CD8-positive, alpha-beta memory T cell (primary cell): ENCODE measurements at regions not wholly inside any gene's neighbourhood (a gene's known extent, or its start where the extent isn't known, plus 50 kb on each side); places are given as distances from the start of the nearest gene placed in this dataset.

Experiments used
- CTCF ChIA-PET: fragments of 350-600 bp; sonication (Branson Sonifier 250); formaldehyde crosslinking; loops from one replicate; lab custom pipeline; 2021; ENCODE audit warnings: antibody characterized with exemption; lab: Charles Lee
- POLR2A ChIA-PET: fragments of 350-600 bp; sonication (Branson Sonifier 250); formaldehyde crosslinking; loops from one replicate; lab custom pipeline; 2021; ENCODE audit warnings: antibody characterized with exemption; lab: Charles Lee
- DNase-seq, 5 donors: peaks; one replicate each; pipeline versions ENCODE4 v3.0.0 to v3.0.0-alpha.2; 2020 to 2022; ENCODE audit warnings: mixed read lengths in 1 of 5
- H3K27ac ChIP-seq: one replicate; pipeline ENCODE4 v1.7.0; 2013; ENCODE audit warnings: low read depth, mild to moderate bottlenecking, low read length, moderate library complexity
- H3K27me3 ChIP-seq: 2 replicates; pipeline ENCODE4 v1.7.0; 2013; ENCODE audit warnings: low read length, mild to moderate bottlenecking; ENCODE audit not compliant: insufficient read depth, poor library complexity, severe bottlenecking
- H3K36me3 ChIP-seq: 2 replicates; pipeline ENCODE4 v1.7.0; 2013; ENCODE audit warnings: mild to moderate bottlenecking, low read length, moderate library complexity; ENCODE audit not compliant: insufficient read depth
- H3K4me1 ChIP-seq: 2 replicates; pipeline ENCODE4 v1.7.0; 2013; ENCODE audit warnings: mild to moderate bottlenecking, low read length, moderate library complexity; ENCODE audit not compliant: insufficient read depth
- H3K4me3 ChIP-seq: 2 replicates; pipeline ENCODE4 v1.7.0; 2013; ENCODE audit warnings: mild to moderate bottlenecking, low read length
- H3K9me3 ChIP-seq: 2 replicates; pipeline ENCODE4 v1.7.0; 2013; ENCODE audit warnings: mild to moderate bottlenecking, low read length
- H3K27ac Mint-ChIP-seq, 8 donors: one replicate each; pipeline ENCODE4 v1.8.0; 2020 to 2021; ENCODE audit warnings: mixed read lengths in 8 of 8, mild to moderate bottlenecking in 6 of 8, inconsistent platforms in 3 of 8, moderate library complexity in 3 of 8
- H3K27me3 Mint-ChIP-seq, 2 donors: one replicate each; pipeline ENCODE4 v1.8.0; 2020 to 2021; ENCODE audit warnings: mixed read lengths in 2 of 2, mild to moderate bottlenecking in 1 of 2, moderate library complexity in 1 of 2
- H3K36me3 Mint-ChIP-seq, 3 donors: one replicate each; pipeline ENCODE4 v1.8.0; 2020 to 2021; ENCODE audit warnings: mixed read lengths in 3 of 3, inconsistent platforms in 1 of 3, mild to moderate bottlenecking in 1 of 3
- H3K4me1 Mint-ChIP-seq, 3 donors: one replicate each; pipeline ENCODE4 v1.8.0; 2020 to 2021; ENCODE audit warnings: mixed read lengths in 3 of 3, inconsistent platforms in 1 of 3, mild to moderate bottlenecking in 1 of 3
- H3K4me3 Mint-ChIP-seq, 7 donors: one replicate each; pipeline ENCODE4 v1.8.0; 2020 to 2021; ENCODE audit warnings: mixed read lengths in 7 of 7, mild to moderate bottlenecking in 6 of 7, moderate library complexity in 4 of 7, inconsistent platforms in 2 of 7
- H3K9me3 Mint-ChIP-seq, 5 donors: one replicate each; pipeline ENCODE4 v1.8.0; 2020 to 2022; ENCODE audit warnings: mixed read lengths in 5 of 5, mild to moderate bottlenecking in 3 of 5, moderate library complexity in 2 of 5, inconsistent platforms in 1 of 5

DNA sequence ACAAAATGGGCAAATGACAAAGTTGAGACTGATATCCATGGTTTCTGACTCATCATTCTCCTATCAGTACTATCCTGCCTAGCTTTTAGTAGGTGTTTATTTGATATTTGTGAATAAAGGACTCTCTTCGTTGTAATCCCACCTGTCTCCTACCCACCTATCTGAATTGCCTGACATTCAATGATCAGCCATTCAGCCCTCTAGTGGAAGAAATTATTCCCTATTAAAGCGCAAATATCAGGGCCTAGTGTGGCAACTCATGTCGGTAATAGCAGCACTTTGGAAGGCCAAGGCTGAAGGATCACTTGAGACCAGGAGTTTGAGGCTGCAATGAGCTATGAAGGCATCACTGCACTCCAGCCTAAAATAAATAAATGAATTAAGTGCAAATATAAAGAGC, 195.7 kb upstream of the SETMAR start:
- H3K4me1 Mint-ChIP-seq = no peaks in the 10 kb centered on the region
- no peak overlapping the region for H3K27ac ChIP-seq
- H3K27me3 Mint-ChIP-seq = no peaks in the 10 kb centered on the region
- peaks cover 0 to 8% (median 3%) of the 10 kb centered on the region in 3 donors for H3K36me3 Mint-ChIP-seq
- no peaks in the 10 kb centered on the region for H3K36me3 ChIP-seq
- no peak overlapping the region for H3K4me3 ChIP-seq
- POLR2A ChIA-PET = no interaction called here
- H3K9me3 Mint-ChIP-seq = peaks cover 0 to 31% (median 7%) of the 10 kb centered on the region in 5 donors
- CTCF ChIA-PET = no interaction called here
- H3K27me3 ChIP-seq = no peaks in the 10 kb centered on the region
- peak overlapping the region in 1 of 8 donors; percentile 21 for H3K27ac Mint-ChIP-seq
- H3K4me3 Mint-ChIP-seq = no peak overlapping the region
- H3K9me3 ChIP-seq = no peaks in the 10 kb centered on the region
- DNase-seq = no peak
- H3K4me1 ChIP-seq = no peaks in the 10 kb centered on the region

DNA sequence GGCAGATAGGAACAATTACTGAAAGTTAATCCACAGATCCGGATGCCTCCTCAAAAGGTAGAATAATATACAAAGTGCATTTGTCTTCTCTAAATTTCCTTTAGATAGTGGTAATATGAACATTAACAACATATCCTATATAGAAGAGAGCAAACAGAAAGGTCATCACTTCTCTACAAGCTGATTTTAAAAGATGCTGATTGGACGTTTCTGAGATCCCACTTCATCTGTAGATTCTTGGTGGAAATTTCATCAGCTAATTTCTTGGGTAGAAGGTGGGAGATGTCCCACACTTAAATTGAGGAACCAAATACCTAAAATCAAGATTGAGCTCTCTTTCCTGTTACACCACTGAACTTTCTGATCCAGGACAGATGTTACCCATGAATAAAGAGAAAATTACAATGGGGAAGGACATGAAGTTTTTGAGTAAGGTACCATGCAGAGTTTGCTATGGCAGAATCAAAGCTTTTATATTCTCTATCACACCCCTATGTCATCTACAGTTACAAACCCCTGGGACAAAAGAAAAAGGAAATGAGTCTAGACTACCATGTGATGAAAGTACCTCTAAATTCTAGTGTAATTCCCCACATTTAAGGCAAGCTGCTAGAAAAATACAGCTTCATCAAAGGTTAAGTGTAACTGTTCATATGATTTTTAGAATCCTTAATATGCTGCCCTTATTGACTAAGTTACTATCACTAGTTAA, 189.2 kb upstream of the SETMAR start:
- Mint-ChIP-seq H3K27ac (no peak overlapping the region), H3K4me1 (no peaks in the 10 kb centered on the region), H3K9me3 (peaks cover 0 to 16% (median 0%) of the 10 kb centered on the region in 5 donors), H3K36me3 (peaks cover 0 to 8% (median 1%) of the 10 kb centered on the region in 3 donors), H3K4me3 (no peak overlapping the region), H3K27me3 (peaks cover 0 to 2% of the 10 kb centered on the region in 2 donors)
- Histone ChIP-seq H3K4me1 (no peaks in the 10 kb centered on the region), H3K27me3 (no peaks in the 10 kb centered on the region), H3K36me3 (no peaks in the 10 kb centered on the region), H3K9me3 (no peaks in the 10 kb centered on the region), H3K27ac (no peak overlapping the region), H3K4me3 (no peak overlapping the region)
- no peak for DNase-seq
- CTCF ChIA-PET = no interaction called here
- POLR2A ChIA-PET = no interaction called here

DNA sequence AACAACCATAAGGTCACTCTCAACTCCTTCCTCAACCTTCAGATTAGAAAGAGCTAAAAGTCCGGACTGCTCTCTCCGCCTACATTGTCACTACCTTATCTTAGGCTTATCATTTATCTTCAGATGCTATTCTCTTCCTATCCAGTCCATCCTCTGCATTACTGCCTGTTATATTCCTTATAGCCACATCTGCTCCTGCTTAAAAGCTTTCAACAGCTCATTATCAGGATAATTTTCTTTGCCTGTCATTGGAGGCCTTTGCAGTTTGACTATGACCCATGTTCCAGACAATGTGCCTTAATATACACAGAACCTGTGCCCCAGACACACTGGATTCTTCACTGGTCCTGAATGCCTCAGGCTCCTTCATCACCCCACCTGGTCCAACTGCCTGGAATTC, 184.1 kb upstream of the SETMAR start:
- no peak overlapping the region for H3K4me3 ChIP-seq
- CTCF ChIA-PET = no interaction called here
- POLR2A ChIA-PET = no interaction called here

DNA sequence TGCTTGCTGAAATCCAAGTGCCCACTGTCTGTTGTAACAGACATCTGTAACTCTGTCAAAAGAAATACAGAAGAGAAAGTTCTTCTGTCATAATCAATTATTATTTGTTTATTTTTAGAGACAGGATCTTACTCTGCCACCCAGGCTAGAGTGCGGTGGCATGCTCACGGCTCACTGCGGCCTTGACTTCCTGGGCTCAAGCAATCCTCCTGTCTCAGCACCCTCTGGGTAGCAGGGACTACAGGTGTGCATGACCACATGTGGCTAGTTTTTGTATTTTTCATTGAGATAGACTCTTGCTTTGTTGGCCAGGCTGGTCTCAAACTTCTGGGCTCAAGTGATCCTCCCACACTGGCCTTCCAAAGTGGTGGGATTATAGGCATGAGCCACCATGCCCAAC, 177.6 kb upstream of the SETMAR start:
- no peaks in the 10 kb centered on the region for H3K4me1 Mint-ChIP-seq
- CTCF ChIA-PET = no interaction called here

More for the DNA sequence above, 184.1 kb upstream of the SETMAR start:
- Mint-ChIP-seq H3K4me1 (no peaks in the 10 kb centered on the region), H3K27me3 (peaks cover 0 to 2% of the 10 kb centered on the region in 2 donors), H3K36me3 (peaks cover 0 to 9% (median 0%) of the 10 kb centered on the region in 3 donors), H3K4me3 (no peak overlapping the region), H3K27ac (no peak overlapping the region), H3K9me3 (peaks cover 0 to 8% (median 0%) of the 10 kb centered on the region in 5 donors)
- H3K27me3 ChIP-seq = no peaks in the 10 kb centered on the region
- H3K27ac ChIP-seq = no peak overlapping the region
- H3K36me3 ChIP-seq = no peaks in the 10 kb centered on the region
- H3K4me1 ChIP-seq = no peaks in the 10 kb centered on the region
- no peaks in the 10 kb centered on the region for H3K9me3 ChIP-seq
- DNase-seq = no peak

GRCh38 chr3:4138150-4138785, 164.9 kb upstream of the SETMAR start:
- Mint-ChIP-seq H3K4me3 (no peak overlapping the region), H3K9me3 (peaks cover 0 to 36% (median 10%) of the 10 kb centered on the region in 5 donors), H3K36me3 (peaks cover 0 to 13% (median 0%) of the 10 kb centered on the region in 3 donors), H3K27ac (no peak overlapping the region), H3K4me1 (no peaks in the 10 kb centered on the region), H3K27me3 (no peaks in the 10 kb centered on the region)
- Histone ChIP-seq H3K27me3 (no peaks in the 10 kb centered on the region), H3K36me3 (no peaks in the 10 kb centered on the region), H3K9me3 (no peaks in the 10 kb centered on the region), H3K4me3 (no peak overlapping the region), H3K4me1 (no peaks in the 10 kb centered on the region), H3K27ac (no peak overlapping the region)
- ChIA-PET CTCF (no interaction called here), POLR2A (no interaction called here)
- no peak for DNase-seq

More for the DNA sequence above, 177.6 kb upstream of the SETMAR start:
- H3K27me3 ChIP-seq = no peaks in the 10 kb centered on the region
- H3K27me3 Mint-ChIP-seq = no peaks in the 10 kb centered on the region
- H3K4me3 ChIP-seq = no peak overlapping the region
- no peak for DNase-seq
- no peaks in the 10 kb centered on the region for H3K36me3 ChIP-seq
- POLR2A ChIA-PET = no interaction called here
- H3K27ac Mint-ChIP-seq = no peak overlapping the region
- H3K9me3 ChIP-seq = no peaks in the 10 kb centered on the region
- no peak overlapping the region for H3K4me3 Mint-ChIP-seq
- H3K36me3 Mint-ChIP-seq = peaks cover 0 to 23% (median 0%) of the 10 kb centered on the region in 3 donors
- H3K27ac ChIP-seq = no peak overlapping the region
- H3K4me1 ChIP-seq = no peaks in the 10 kb centered on the region
- H3K9me3 Mint-ChIP-seq = peaks cover 0 to 22% (median 7%) of the 10 kb centered on the region in 5 donors

DNA sequence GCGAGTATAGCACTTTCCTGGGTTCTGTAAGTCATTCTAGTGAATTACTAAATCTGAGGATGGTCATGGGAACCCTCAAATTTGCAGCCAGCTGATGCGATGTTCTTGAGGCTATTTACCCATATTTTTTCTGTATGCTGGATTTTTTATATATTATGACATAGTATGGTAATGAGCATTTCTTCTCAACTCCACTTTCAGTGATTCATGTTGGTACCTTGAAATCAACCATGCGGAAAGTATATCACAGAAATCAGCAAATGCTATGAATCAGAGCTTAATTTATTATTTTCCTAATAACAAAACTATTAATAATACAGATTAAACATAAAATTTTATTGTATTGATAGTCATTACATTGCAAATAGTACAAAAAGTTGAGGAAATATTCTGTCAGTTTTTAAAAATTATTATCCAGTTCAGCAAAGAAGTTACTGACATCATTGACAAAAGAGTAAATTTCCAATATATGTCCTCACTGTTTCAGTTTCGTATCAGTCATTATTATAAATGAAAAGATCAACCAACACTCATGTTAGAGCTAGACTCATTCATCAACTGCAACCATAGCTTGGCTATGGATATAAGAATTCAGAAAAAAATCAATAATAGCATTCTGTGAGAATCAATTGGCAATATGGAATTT, 164.3 kb upstream of the SETMAR start:
- peaks cover 0 to 15% (median 0%) of the 10 kb centered on the region in 3 donors for H3K36me3 Mint-ChIP-seq
- H3K27ac ChIP-seq = no peak overlapping the region
- H3K4me1 ChIP-seq = no peaks in the 10 kb centered on the region
- H3K27ac Mint-ChIP-seq = no peak overlapping the region
- H3K27me3 Mint-ChIP-seq = no peaks in the 10 kb centered on the region
- ChIA-PET POLR2A (no interaction called here), CTCF (no interaction called here)
- H3K27me3 ChIP-seq = no peaks in the 10 kb centered on the region
- no peaks in the 10 kb centered on the region for H3K4me1 Mint-ChIP-seq
- no peaks in the 10 kb centered on the region for H3K9me3 ChIP-seq
- H3K4me3 ChIP-seq = no peak overlapping the region
- H3K9me3 Mint-ChIP-seq = peaks cover 0 to 31% (median 9%) of the 10 kb centered on the region in 5 donors
- DNase-seq = no peak
- no peaks in the 10 kb centered on the region for H3K36me3 ChIP-seq
- no peak overlapping the region for H3K4me3 Mint-ChIP-seq

DNA sequence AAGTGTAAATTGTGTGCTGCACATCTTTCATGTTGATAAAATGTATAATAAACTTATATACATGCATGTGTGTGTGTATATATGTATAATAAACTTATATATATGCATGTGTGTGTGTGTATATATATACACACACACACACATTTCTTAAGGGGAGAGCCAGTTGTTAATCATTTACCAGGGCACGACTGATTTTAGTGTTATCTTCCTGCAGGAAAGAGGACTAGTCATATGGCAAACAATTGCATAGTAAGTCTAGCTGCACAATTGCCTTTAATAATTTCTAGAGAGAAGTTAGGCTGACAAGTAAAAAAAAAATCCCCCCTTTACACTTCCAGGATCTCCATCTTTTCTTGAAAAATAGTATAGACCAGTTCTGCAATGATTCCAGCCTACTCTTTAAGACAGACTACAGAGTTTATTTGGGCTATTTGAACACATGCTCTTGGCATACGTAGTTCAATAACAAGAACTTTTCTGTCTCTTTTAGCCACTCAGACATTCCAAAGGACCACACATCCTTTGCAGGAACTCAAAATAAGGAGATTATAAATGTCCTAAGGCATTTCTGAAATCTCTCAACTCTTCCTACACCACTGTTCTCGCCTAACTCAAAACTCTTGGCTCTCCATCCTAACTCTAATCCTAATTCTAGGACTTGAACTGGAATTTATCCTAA, 163.6 kb upstream of the SETMAR start:
- Mint-ChIP-seq H3K27me3 (no peaks in the 10 kb centered on the region), H3K9me3 (peaks cover 0 to 24% (median 9%) of the 10 kb centered on the region in 5 donors), H3K4me3 (no peak overlapping the region), H3K36me3 (peaks cover 0 to 21% (median 0%) of the 10 kb centered on the region in 3 donors), H3K27ac (no peak overlapping the region), H3K4me1 (no peaks in the 10 kb centered on the region)
- ChIA-PET CTCF (no interaction called here), POLR2A (no interaction called here)
- DNase-seq = no peak
- no peaks in the 10 kb centered on the region for H3K27me3 ChIP-seq
- no peaks in the 10 kb centered on the region for H3K4me1 ChIP-seq
- H3K4me3 ChIP-seq = no peak overlapping the region
- H3K9me3 ChIP-seq = no peaks in the 10 kb centered on the region
- no peaks in the 10 kb centered on the region for H3K36me3 ChIP-seq
- H3K27ac ChIP-seq = no peak overlapping the region

DNA sequence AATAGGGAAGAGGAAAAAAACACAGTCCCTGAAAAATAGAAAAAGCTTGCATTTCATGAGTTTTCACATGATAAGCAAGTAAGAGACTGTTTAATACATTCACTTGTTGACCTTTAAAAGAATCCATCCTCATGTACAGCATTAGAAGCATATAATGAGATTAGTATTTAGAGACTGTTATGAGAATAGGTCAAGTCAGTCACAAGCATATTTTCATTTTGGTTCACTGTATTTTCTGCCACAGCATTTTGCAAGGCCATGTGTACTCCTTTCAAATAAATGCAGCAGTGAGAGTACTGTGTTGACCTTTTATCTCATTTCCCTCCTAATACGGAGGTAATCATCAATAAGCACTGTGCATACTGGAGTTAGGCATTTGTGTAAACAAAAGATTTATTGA, 162.2 kb upstream of the SETMAR start:
- no peak overlapping the region for H3K27ac ChIP-seq
- no peak overlapping the region for H3K4me3 ChIP-seq
- no peak for DNase-seq
- peaks cover 0 to 21% (median 0%) of the 10 kb centered on the region in 3 donors for H3K36me3 Mint-ChIP-seq
- H3K27ac Mint-ChIP-seq = no peak overlapping the region
- peaks cover 0 to 22% (median 2%) of the 10 kb centered on the region in 5 donors for H3K9me3 Mint-ChIP-seq
- H3K4me3 Mint-ChIP-seq = no peak overlapping the region
- H3K27me3 ChIP-seq = no peaks in the 10 kb centered on the region
- no peaks in the 10 kb centered on the region for H3K4me1 ChIP-seq
- CTCF ChIA-PET = no interaction called here
- POLR2A ChIA-PET = no interaction called here
- no peaks in the 10 kb centered on the region for H3K27me3 Mint-ChIP-seq
- H3K36me3 ChIP-seq = no peaks in the 10 kb centered on the region
- H3K9me3 ChIP-seq = no peaks in the 10 kb centered on the region
- no peaks in the 10 kb centered on the region for H3K4me1 Mint-ChIP-seq
